K562 (cell line): ENCODE measurements at regions not wholly inside any gene's neighbourhood (a gene's known extent, or its start where the extent isn't known, plus 50 kb on each side); places are given as distances from the start of the nearest gene placed in this dataset.

Source experiments
- ATAC-seq: fragments of 200-7000 bp; cut with Tn5 transposase; 3 replicates; pipeline ENCODE4 v1.9.1; 2020; ENCODE audit warnings: moderate library complexity
- BruUV-seq: library from RNA; stranded (reverse); fragments of 400-500 nt; replicated peaks from 2 replicates; lab custom pipeline; 2021; lab: Mats Ljungman, UMichigan
- CTCF ChIA-PET: fragments of 300-600 bp; formaldehyde crosslinking; extraction: SDS; loops from one replicate; lab custom pipeline; 2021; ENCODE audit warnings: low intra/inter-chr PET ratio; lab: Yijun Ruan, JAX
- POLR2A ChIA-PET: fragments of 300-600, 350-650 bp; sonication (Branson Sonifier 250); formaldehyde crosslinking; extraction: SDS; loops from one replicate; lab custom pipeline; 2021; ENCODE audit warnings: antibody characterized with exemption, inconsistent platforms; lab: Yijun Ruan, JAX
- DNase-seq, 4 experiments: peaks; one replicate each; pipeline versions ENCODE4 v3.0.0 to v3.0.0-alpha.2; 2011 to 2018; ENCODE audit warnings: low spot score in 3 of 4, mixed read lengths in 3 of 4; ENCODE audit errors: extremely low read depth in 1 of 4
- FAIRE-seq: peaks from 2 replicates; lab custom pipeline; 2011; peaks lifted over from hg19 to GRCh38; lab: Jason Lieb, UNC
- H2AFZ ChIP-seq: 2 replicates; pipeline ENCODE4 v1.6.0; 2011; ENCODE audit warnings: low read depth, low read length, control low read depth, inconsistent platforms
- H3K27ac ChIP-seq: fragments of 200-600 bp; 3 replicates; pipeline ENCODE4 v1.8.0; 2011; ENCODE audit warnings: low read depth, mild to moderate bottlenecking, control low read depth, inconsistent platforms, low read length, moderate library complexity, mixed read lengths; ENCODE audit errors: extremely low read depth
- H3K27me3 ChIP-seq, 2 experiments: fragments of 300-600 bp in 1 of 2; 2 replicates in 1 of 2; 3 replicates in 1 of 2; pipeline versions ENCODE4 v1.6.0 to v1.8.0; 2011; ENCODE audit warnings: inconsistent platforms in 2 of 2, low read length in 2 of 2, mild to moderate bottlenecking in 1 of 2, mixed read lengths in 1 of 2, moderate library complexity in 1 of 2; ENCODE audit not compliant: control insufficient read depth in 2 of 2, insufficient read depth in 2 of 2
- H3K36me3 ChIP-seq: fragments of 300-600 bp; 3 replicates; pipeline ENCODE4 v1.8.0; 2011; ENCODE audit warnings: mild to moderate bottlenecking, low read length, inconsistent platforms; ENCODE audit not compliant: control insufficient read depth, insufficient read depth
- H3K4me1 ChIP-seq, 2 experiments: fragments of 200-600 bp in 1 of 2; replicated peaks in 1 of 2; 2 replicates in 1 of 2; 3 replicates in 1 of 2; pipeline versions ENCODE4 v1.5.1 to v1.8.0; 2011; ENCODE audit warnings: inconsistent platforms in 2 of 2, low read length in 2 of 2, mild to moderate bottlenecking in 1 of 2, mixed read lengths in 1 of 2, moderate library complexity in 1 of 2; ENCODE audit not compliant: control insufficient read depth in 2 of 2, insufficient read depth in 2 of 2
- H3K4me2 ChIP-seq: 2 replicates; pipeline ENCODE4 v1.6.1; 2011; ENCODE audit warnings: low read length, control low read depth, inconsistent platforms, mixed read lengths; ENCODE audit not compliant: insufficient read depth
- H3K4me3 ChIP-seq: fragments of 200-600 bp; sonication (generic), shearing (Covaris generic); 2 replicates; pipeline ENCODE4 v1.5.1; 2016; ENCODE audit warnings: control low read depth, inconsistent platforms
- H3K79me2 ChIP-seq: fragments of 200-600 bp; 3 replicates; pipeline ENCODE4 v1.8.0; 2011; ENCODE audit warnings: low read length, inconsistent platforms; ENCODE audit not compliant: control insufficient read depth, insufficient read depth
- H3K9ac ChIP-seq, 2 experiments: 2 replicates each; pipeline versions ENCODE4 v1.6.0 to v1.6.1; 2011; ENCODE audit warnings: low read depth in 2 of 2, low read length in 2 of 2, control low read depth in 1 of 2, inconsistent platforms in 1 of 2, mild to moderate bottlenecking in 1 of 2, mixed read lengths in 1 of 2; ENCODE audit not compliant: insufficient read depth in 1 of 2
- H3K9me1 ChIP-seq: one replicate; pipeline ENCODE4 v1.6.0; 2011; ENCODE audit warnings: inconsistent platforms, mild to moderate bottlenecking, low read length, moderate library complexity; ENCODE audit not compliant: control insufficient read depth, insufficient read depth
- H3K9me3 ChIP-seq: replicated peaks from 2 replicates; pipeline ENCODE4 v1.5.1; 2011; ENCODE audit warnings: low read depth, low read length, inconsistent platforms; ENCODE audit not compliant: control insufficient read depth, insufficient read depth
- H4K20me1 ChIP-seq: replicated peaks from 2 replicates; pipeline ENCODE4 v1.6.1; 2011; ENCODE audit warnings: low read length, inconsistent platforms, mixed read lengths; ENCODE audit not compliant: control insufficient read depth, insufficient read depth
- ETS2 ChIP-seq: IDR thresholded peaks from 2 replicates; pipeline ENCODE4 v1.6.1; 2016; ENCODE audit warnings: borderline replicate concordance, missing genetic modification characterization, mild to moderate bottlenecking, moderate library complexity, missing compliant biosample characterization; ENCODE audit not compliant: poor library complexity, severe bottlenecking
- FOXP1 ChIP-seq: sonication (generic); formaldehyde crosslinking; IDR thresholded peaks from 2 replicates; pipeline ENCODE4 v1.8.0; 2022; ENCODE audit warnings: mild to moderate bottlenecking, missing genetic modification reagents
- KLF13 ChIP-seq: fragments of 450-650 bp; IDR thresholded peaks from 2 replicates; pipeline ENCODE4 v1.6.1; 2016; ENCODE audit warnings: missing genetic modification characterization, low read depth, mild to moderate bottlenecking, missing compliant biosample characterization, moderate library complexity, borderline replicate concordance
- NR0B1 ChIP-seq: fragments of 450-650 bp; IDR thresholded peaks from one replicate; pipeline ENCODE4 v1.6.1; 2018; ENCODE audit warnings: mild to moderate bottlenecking, moderate library complexity; ENCODE audit not compliant: partially characterized antibody
- PBX2 ChIP-seq, 2 experiments: IDR thresholded peaks in 1 of 2; conservative IDR thresholded peaks in 1 of 2; 2 replicates each; pipeline ENCODE4 v1.6.1; 2016; ENCODE audit warnings: low read depth in 2 of 2, mild to moderate bottlenecking in 1 of 2, missing compliant biosample characterization in 1 of 2, missing genetic modification characterization in 1 of 2, moderate library complexity in 1 of 2
- PHF21A ChIP-seq: fragments of 450-650 bp; IDR thresholded peaks from 2 replicates; pipeline ENCODE4 v1.6.1; 2017; ENCODE audit warnings: low read depth, borderline replicate concordance
- SNIP1 ChIP-seq: fragments of 450-650 bp; IDR thresholded peaks from 2 replicates; pipeline ENCODE4 v1.7.1; 2017; ENCODE audit warnings: low read depth, mild to moderate bottlenecking
- THAP7 ChIP-seq: fragments of 250-450 bp; sonication (Bioruptor Pico); IDR thresholded peaks from 2 replicates; pipeline ENCODE4 v1.5.0; 2021
- ZC3H8 ChIP-seq: fragments of 450-650 bp; IDR thresholded peaks from 2 replicates; pipeline ENCODE4 v1.6.1; 2017
- ZFPM2 ChIP-seq: fragments of 250-450 bp; sonication (Bioruptor Pico); IDR thresholded peaks from 2 replicates; pipeline ENCODE4 v1.5.1; 2022; ENCODE audit warnings: mild to moderate bottlenecking
- WGBS: fragments of 100-300 bp; shearing (Covaris generic); methylation state at CpG from one replicate; pipeline ENCODE4 v1.1.6; 2016; ENCODE audit warnings: low coverage, mixed read lengths; ENCODE audit not compliant: insufficient coverage; ENCODE audit errors: missing lambda C conversion rate; 5-methylcytosine and 5-hydroxymethylcytosine counted together
- in situ Hi-C: fragments of 300-500 bp; cut with MboI; formaldehyde crosslinking; loops from 4 replicates; pipeline ENCODE4 v1.15.0; 2018; ENCODE audit warnings: inconsistent platforms, mixed read lengths
- intact Hi-C: fragments of 100-400 bp; cut with micrococcal nuclease; formaldehyde crosslinking; loops from 2 replicates; pipeline ENCODE4 v1.14.2; 2022

- BruUV-seq: no TSS peak
- intact Hi-C loops (no loop called here), in situ Hi-C loops (no loop called here)
- ATAC-seq (no peak), DNase-seq (no peak), FAIRE-seq (no peak)
- POLR2A ChIA-PET: no interaction called here
- H3K9ac ChIP-seq: no peak overlapping the region
- H3K9me1 ChIP-seq: no peaks in the 10 kb centered on the region
- WGBS: 0% methylated on average over 16 of the region's 37 CpGs
- H3K4me2 ChIP-seq: no peak overlapping the region
- no peak overlapping the region for H3K27ac ChIP-seq
- no peaks in the 10 kb centered on the region for H4K20me1 ChIP-seq
- H3K79me2 ChIP-seq: no peaks in the 10 kb centered on the region
- no peaks in the 10 kb centered on the region for H3K27me3 ChIP-seq
- H2AFZ ChIP-seq: no peak overlapping the region
- H3K4me1 ChIP-seq: no peaks in the 10 kb centered on the region
- H3K36me3 ChIP-seq: no peaks in the 10 kb centered on the region
- H3K4me3 ChIP-seq: no peak overlapping the region
- TF ChIP-seq THAP7 (CRISPR knock-in tag) (no peak), ZFPM2 (CRISPR knock-in tag) (no peak), SNIP1 (no peak), FOXP1 (no peak), PHF21A (no peak), NR0B1 (no peak), PBX2 (CRISPR knock-in tag; IDR thresholded peaks at IDR 0.05; ENCODE audit: low read depth) (no peak), PBX2 (tag; conservative IDR thresholded peaks at IDR 0.05; ENCODE audit: low read depth) (no peak), KLF13 (tag) (no peak), ETS2 (tag) (no peak), ZC3H8 (no peak)
- TF ChIP-seq, all 486 proteins: peak for 0
- H3K9me3 ChIP-seq: no peaks in the 10 kb centered on the region
- CTCF ChIA-PET: no interaction called here
Observed at GRCh38 chr14:106812788-106813476, 1286.5 kb downstream of the TMEM121 start.
